ENCODE measurements at regions not wholly inside any gene's neighbourhood (a gene's known extent, or its start where the extent isn't known, plus 50 kb on each side); places are given as distances from the start of the nearest gene placed in this dataset.

DNA sequence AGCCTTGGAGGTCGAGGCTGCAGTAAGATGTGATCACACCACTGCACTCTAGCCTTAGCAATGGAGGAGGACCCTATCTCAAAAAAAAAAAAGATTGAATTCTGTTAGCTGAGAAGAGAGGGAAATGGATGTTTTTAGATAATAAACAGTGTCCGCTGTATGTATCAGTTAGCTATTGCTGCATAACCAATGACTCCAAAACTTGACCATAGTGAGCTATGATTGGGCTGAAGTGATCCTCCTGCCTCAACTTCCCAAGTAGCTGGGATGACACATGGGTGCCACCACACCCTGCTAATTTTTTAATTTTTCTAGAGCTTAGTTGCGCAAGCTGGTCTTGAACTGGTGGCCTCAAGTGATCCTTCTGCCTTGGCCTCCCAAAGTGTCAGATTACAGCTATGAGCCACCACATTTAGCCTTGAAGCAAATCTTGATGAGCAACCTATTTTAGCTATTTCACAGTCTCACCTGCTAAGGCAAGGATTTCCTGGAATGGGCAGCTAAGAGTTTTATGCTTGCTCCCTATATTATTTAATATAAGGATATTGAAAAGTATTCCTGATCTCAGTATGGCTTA lies 68.3 kb upstream of the ATF7IP2 start:
- TF ChIP-seq, protein P1, sequence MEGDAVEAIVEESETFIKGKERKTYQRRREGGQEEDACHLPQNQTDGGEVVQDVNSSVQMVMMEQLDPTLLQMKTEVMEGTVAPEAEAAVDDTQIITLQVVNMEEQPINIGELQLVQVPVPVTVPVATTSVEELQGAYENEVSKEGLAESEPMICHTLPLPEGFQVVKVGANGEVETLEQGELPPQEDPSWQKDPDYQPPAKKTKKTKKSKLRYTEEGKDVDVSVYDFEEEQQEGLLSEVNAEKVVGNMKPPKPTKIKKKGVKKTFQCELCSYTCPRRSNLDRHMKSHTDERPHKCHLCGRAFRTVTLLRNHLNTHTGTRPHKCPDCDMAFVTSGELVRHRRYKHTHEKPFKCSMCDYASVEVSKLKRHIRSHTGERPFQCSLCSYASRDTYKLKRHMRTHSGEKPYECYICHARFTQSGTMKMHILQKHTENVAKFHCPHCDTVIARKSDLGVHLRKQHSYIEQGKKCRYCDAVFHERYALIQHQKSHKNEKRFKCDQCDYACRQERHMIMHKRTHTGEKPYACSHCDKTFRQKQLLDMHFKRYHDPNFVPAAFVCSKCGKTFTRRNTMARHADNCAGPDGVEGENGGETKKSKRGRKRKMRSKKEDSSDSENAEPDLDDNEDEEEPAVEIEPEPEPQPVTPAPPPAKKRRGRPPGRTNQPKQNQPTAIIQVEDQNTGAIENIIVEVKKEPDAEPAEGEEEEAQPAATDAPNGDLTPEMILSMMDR (IDR thresholded peaks at IDR 0.05) = no peak
- no peak for TF ChIP-seq POLR2AphosphoS5 (IDR thresholded peaks at IDR 0.05; ENCODE audit: insufficient read depth in 1 of 2, low read depth in 1 of 2)
- TF ChIP-seq POLR2A (IDR thresholded peaks at IDR 0.05) = no peak
